ENCODE measurements at regions not wholly inside any gene's neighbourhood (a gene's known extent, or its start where the extent isn't known, plus 50 kb on each side); places are given as distances from the start of the nearest gene placed in this dataset.

- H3K79me2 ChIP-seq (ENCODE audit: low read depth) = no peaks in the 10 kb centered on the region
- no peaks in the 10 kb centered on the region for H3K36me3 ChIP-seq (ENCODE audit: low read depth)
- BruUV-seq (replicated peaks) = no TSS peak
- no peak overlapping the region for H2AFZ ChIP-seq
- ChIA-PET CTCF (no interaction called here), POLR2A (ENCODE audit: unreplicated experiment) (no interaction called here)
- no peak for DNase-seq
- H3K9me2 ChIP-seq (ENCODE audit: insufficient read depth) = no peaks in the 10 kb centered on the region
- no peaks in the 10 kb centered on the region for H3K4me1 ChIP-seq (replicated peaks; ENCODE audit: insufficient read depth)
- no peak overlapping the region for H3K4me3 ChIP-seq
- no peaks in the 10 kb centered on the region for H3K9me3 ChIP-seq (ENCODE audit: insufficient read depth, low read depth)
- H3K4me2 ChIP-seq = no peak overlapping the region
- no peaks in the 10 kb centered on the region; the same call in 1 of the 2 replicates for H4K20me1 ChIP-seq (ENCODE audit: insufficient read depth)
- H3F3A ChIP-seq (ENCODE audit: insufficient read depth, low read depth) = no peaks in the 10 kb centered on the region
- H3K27me3 ChIP-seq (ENCODE audit: insufficient read depth, low read depth) = peaks cover 100% of the 10 kb centered on the region
- intact Hi-C loops (cut with micrococcal nuclease; ENCODE audit: unreplicated experiment) = no loop called here
- TF ChIP-seq CTCF (conservative IDR thresholded peaks at IDR 0.05) (no peak), EZH2 (IDR thresholded peaks at IDR 0.05; ENCODE audit: low read depth) (no peak)
- H3K27ac ChIP-seq = no peak overlapping the region
These were observed 127.1 kb upstream of the SPACA7 start for GRCh38 chr13:112248862-112249592.

GRCh38 chr13:112249644-112250610, 126.2 kb upstream of the SPACA7 start:
- Histone ChIP-seq H3K27ac (no peak overlapping the region), H3K27me3 (ENCODE audit: insufficient read depth, low read depth) (peaks cover 100% of the 10 kb centered on the region), H3K9me3 (ENCODE audit: insufficient read depth, low read depth) (no peaks in the 10 kb centered on the region), H3K4me1 (replicated peaks; ENCODE audit: insufficient read depth) (no peaks in the 10 kb centered on the region), H3K9me2 (ENCODE audit: insufficient read depth) (no peaks in the 10 kb centered on the region), H3K79me2 (ENCODE audit: low read depth) (no peaks in the 10 kb centered on the region), H3F3A (ENCODE audit: insufficient read depth, low read depth) (no peaks in the 10 kb centered on the region), H4K20me1 (ENCODE audit: insufficient read depth) (no peaks in the 10 kb centered on the region; the same call in 1 of the 2 replicates), H3K36me3 (ENCODE audit: low read depth) (no peaks in the 10 kb centered on the region), H3K4me3 (no peak overlapping the region), H3K4me2 (no peak overlapping the region), H2AFZ (no peak overlapping the region)
- POLR2A ChIA-PET (ENCODE audit: unreplicated experiment) = no interaction called here
- no TSS peak for BruUV-seq (replicated peaks)
- TF ChIP-seq CTCF (conservative IDR thresholded peaks at IDR 0.05) = no peak
- no peak for TF ChIP-seq EZH2 (IDR thresholded peaks at IDR 0.05; ENCODE audit: low read depth)
- CTCF ChIA-PET = no interaction called here
- intact Hi-C loops (cut with micrococcal nuclease; ENCODE audit: unreplicated experiment) = no loop called here
- no peak for DNase-seq

GRCh38 chr13:112250788-112251445, 125.2 kb upstream of the SPACA7 start:
- no TSS peak for BruUV-seq (replicated peaks)
- ChIA-PET CTCF (no interaction called here), POLR2A (ENCODE audit: unreplicated experiment) (no interaction called here)
- Histone ChIP-seq H3K4me2 (no peak overlapping the region), H3K9me3 (ENCODE audit: insufficient read depth, low read depth) (no peaks in the 10 kb centered on the region), H3K27me3 (ENCODE audit: insufficient read depth, low read depth) (peaks cover 100% of the 10 kb centered on the region), H3K4me1 (replicated peaks; ENCODE audit: insufficient read depth) (no peaks in the 10 kb centered on the region), H2AFZ (no peak overlapping the region), H3K27ac (no peak overlapping the region), H3K4me3 (no peak overlapping the region), H3F3A (ENCODE audit: insufficient read depth, low read depth) (no peaks in the 10 kb centered on the region), H3K79me2 (ENCODE audit: low read depth) (no peaks in the 10 kb centered on the region), H3K36me3 (ENCODE audit: low read depth) (no peaks in the 10 kb centered on the region), H3K9me2 (ENCODE audit: insufficient read depth) (no peaks in the 10 kb centered on the region), H4K20me1 (ENCODE audit: insufficient read depth) (no peaks in the 10 kb centered on the region; the same call in 1 of the 2 replicates)
- intact Hi-C loops (cut with micrococcal nuclease; ENCODE audit: unreplicated experiment) = no loop called here
- no peak for TF ChIP-seq CTCF (conservative IDR thresholded peaks at IDR 0.05)
- TF ChIP-seq EZH2 (IDR thresholded peaks at IDR 0.05; ENCODE audit: low read depth) = no peak
- no peak for DNase-seq

Data from PC-9 (cell line).